Cardiac muscle cell (in vitro differentiated cells and primary cell): ENCODE measurements at regions not wholly inside any gene's neighbourhood (a gene's known extent, or its start where the extent isn't known, plus 50 kb on each side); places are given as distances from the start of the nearest gene placed in this dataset.

Experiments used
- DNase-seq, 2 donors: peaks; one replicate each; pipeline versions ENCODE4 v3.0.0 to v3.0.0-alpha.2; 2010 to 2017; ENCODE audit warnings: low read depth in 1 of 2, low spot score in 1 of 2
- H3K27ac ChIP-seq: fragments of 200-600 bp; sonication (generic); 2 replicates; pipeline ENCODE4 v1.5.1; 2016
- H3K27me3 ChIP-seq: fragments of 200-600 bp; sonication (generic); 2 replicates; pipeline ENCODE4 v1.6.0; 2016; ENCODE audit warnings: control low read depth
- H3K36me3 ChIP-seq: fragments of 200-600 bp; sonication (generic); 2 replicates; pipeline ENCODE4 v1.5.1; 2016; ENCODE audit warnings: control low read depth
- H3K4me1 ChIP-seq: fragments of 200-600 bp; sonication (generic); 2 replicates; pipeline ENCODE4 v1.8.1; 2017; ENCODE audit warnings: low read depth, mild to moderate bottlenecking, mixed run types
- H3K4me3 ChIP-seq: fragments of 200-600 bp; sonication (generic); 2 replicates; pipeline ENCODE4 v1.5.1; 2016; ENCODE audit warnings: mild to moderate bottlenecking
- H3K9me3 ChIP-seq: fragments of 200-600 bp; sonication (generic); 2 replicates; pipeline ENCODE4 v1.5.1; 2017; ENCODE audit warnings: low read depth, mild to moderate bottlenecking, control low read depth
- TF ChIP-seq, protein P1 (sequence below): IDR thresholded peaks from 2 replicates; pipeline ENCODE4 v1.5.1; 2012; ENCODE audit warnings: low read depth, mild to moderate bottlenecking, low read length

DNA sequence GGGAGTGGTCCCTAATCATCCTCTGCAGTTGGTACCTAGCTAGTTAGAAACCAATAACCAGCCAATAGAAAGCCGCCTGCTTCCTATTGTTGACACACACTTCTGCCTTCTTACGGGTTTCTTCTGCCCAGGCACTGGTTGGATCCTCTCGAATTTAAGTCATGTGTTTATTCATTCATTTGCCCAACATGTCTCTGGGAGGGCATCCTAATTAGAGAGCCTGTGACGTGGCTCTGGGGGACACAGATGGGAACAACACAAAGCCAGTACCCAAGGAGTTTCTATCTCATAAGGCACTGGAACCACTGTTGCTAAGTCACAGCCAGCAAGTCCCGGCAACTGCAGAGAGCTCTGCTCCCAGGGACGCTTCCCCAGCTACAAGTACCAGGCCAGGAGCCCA lies 300.7 kb upstream of the TNRC6C start:
- H3K4me1 ChIP-seq, result no peaks in the 10 kb centered on the region
- no peaks in the 10 kb centered on the region for H3K9me3 ChIP-seq
- no peak for DNase-seq
- H3K4me3 ChIP-seq, result no peak overlapping the region
- TF ChIP-seq, protein P1, sequence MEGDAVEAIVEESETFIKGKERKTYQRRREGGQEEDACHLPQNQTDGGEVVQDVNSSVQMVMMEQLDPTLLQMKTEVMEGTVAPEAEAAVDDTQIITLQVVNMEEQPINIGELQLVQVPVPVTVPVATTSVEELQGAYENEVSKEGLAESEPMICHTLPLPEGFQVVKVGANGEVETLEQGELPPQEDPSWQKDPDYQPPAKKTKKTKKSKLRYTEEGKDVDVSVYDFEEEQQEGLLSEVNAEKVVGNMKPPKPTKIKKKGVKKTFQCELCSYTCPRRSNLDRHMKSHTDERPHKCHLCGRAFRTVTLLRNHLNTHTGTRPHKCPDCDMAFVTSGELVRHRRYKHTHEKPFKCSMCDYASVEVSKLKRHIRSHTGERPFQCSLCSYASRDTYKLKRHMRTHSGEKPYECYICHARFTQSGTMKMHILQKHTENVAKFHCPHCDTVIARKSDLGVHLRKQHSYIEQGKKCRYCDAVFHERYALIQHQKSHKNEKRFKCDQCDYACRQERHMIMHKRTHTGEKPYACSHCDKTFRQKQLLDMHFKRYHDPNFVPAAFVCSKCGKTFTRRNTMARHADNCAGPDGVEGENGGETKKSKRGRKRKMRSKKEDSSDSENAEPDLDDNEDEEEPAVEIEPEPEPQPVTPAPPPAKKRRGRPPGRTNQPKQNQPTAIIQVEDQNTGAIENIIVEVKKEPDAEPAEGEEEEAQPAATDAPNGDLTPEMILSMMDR, result no peak
- no peaks in the 10 kb centered on the region for H3K27me3 ChIP-seq
- H3K27ac ChIP-seq, result no peak overlapping the region
- no peaks in the 10 kb centered on the region for H3K36me3 ChIP-seq

DNA sequence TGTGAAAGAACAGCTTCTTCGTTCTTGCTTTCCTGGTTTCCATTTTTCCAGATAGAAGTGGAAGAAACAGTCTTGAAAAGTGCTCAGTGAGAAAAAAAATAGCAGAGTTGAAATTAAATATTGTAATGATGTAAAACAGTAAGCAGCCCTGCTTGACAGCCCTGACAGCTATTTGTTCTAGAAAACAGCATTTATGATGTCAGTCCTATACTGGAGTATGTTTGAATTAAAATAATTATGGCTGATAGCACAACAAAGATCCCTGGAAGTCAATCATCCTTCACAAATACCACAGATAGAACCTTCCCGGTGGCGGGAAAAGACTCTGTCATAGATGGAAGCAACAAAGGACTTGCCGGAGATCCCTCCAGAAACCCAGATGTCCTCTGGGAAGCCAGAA lies 298.0 kb upstream of the TNRC6C start:
- TF ChIP-seq, protein P1, result no peak
- Histone ChIP-seq H3K27ac (no peak overlapping the region), H3K4me3 (no peak overlapping the region)

DNA sequence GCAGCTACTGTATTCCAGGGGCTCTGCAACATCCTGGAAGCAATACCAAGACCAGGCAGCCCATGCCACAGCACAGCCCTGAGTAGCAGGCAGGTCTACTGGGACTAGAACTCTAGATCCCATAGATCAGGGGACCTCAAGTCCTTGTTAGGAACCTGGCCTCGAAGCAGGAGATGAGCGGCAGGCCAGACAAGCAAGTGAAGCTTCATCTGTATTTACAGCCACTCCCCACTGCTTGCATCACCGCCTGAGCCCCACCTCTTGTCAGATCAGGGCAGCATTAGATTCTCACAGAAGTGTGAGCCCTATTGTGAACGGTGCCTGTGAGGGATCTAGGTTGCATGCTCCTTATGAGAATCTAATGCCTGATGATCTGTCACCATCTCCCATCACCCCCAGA lies 295.7 kb upstream of the TNRC6C start:
- Histone ChIP-seq H3K27me3 (no peaks in the 10 kb centered on the region), H3K4me1 (no peaks in the 10 kb centered on the region), H3K36me3 (no peaks in the 10 kb centered on the region), H3K27ac (no peak overlapping the region), H3K4me3 (no peak overlapping the region), H3K9me3 (no peaks in the 10 kb centered on the region)
- DNase-seq, result no peak
- TF ChIP-seq, protein P1, result no peak

More for the DNA sequence above, 298.0 kb upstream of the TNRC6C start:
- H3K4me1 ChIP-seq, result no peaks in the 10 kb centered on the region
- H3K36me3 ChIP-seq, result no peaks in the 10 kb centered on the region
- no peaks in the 10 kb centered on the region for H3K9me3 ChIP-seq
- DNase-seq, result no peak
- no peaks in the 10 kb centered on the region for H3K27me3 ChIP-seq

DNA sequence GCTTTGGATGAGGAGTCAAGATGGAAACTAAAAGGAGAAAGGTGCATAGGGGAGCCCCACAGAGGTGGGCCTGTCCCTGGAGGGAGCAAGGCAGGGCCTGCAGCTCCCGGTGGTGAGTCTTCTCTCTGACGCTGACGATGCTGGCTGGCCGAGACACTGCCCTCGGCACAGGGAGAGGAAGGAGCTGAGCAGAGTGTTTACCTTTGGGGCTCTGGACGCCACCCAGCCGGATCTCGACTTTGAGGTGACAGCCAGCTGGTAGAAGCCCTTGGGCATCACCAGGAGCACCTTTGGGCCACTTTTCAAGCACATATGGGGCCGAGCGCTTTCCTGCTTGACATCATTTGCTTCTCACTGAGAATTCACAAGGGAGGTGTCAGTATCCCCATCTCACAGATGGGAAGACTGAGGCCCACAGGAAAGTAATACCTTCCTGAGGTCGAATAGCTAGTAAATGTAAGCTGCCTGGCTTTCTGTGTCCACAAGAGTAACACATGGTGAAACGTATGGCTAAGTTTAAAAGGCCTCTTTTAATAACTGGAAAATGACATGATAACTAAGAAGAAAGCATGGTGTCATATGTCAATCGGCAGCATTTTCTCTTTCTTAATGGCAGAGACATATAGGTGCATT lies 294.3 kb upstream of the TNRC6C start:
- H3K4me1 ChIP-seq, result no peaks in the 10 kb centered on the region
- DNase-seq, result no peak
- H3K27me3 ChIP-seq, result no peaks in the 10 kb centered on the region
- no peaks in the 10 kb centered on the region for H3K9me3 ChIP-seq
- H3K4me3 ChIP-seq, result no peak overlapping the region
- no peaks in the 10 kb centered on the region for H3K36me3 ChIP-seq
- no peak overlapping the region for H3K27ac ChIP-seq
- TF ChIP-seq, protein P1, result no peak

DNA sequence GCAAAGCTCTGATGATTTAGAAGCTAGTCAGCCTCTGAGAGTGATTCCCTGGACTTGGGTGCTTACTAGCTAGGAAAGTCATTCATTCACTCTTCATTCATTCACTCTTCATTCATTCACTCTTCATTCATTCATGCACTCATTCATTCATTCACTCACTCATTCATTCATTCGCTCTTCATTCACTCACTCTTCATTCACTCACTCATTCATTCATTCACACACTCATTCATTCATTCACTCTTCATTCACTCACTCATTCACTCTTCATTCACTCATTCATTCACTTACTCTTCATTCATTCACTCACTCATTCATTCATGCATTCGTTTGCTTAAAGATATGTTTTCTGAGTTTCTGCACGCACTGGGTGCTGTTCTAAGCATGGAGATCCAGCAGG lies 292.7 kb upstream of the TNRC6C start:
- no peak for DNase-seq
- TF ChIP-seq, protein P1, result no peak
- Histone ChIP-seq H3K9me3 (no peaks in the 10 kb centered on the region), H3K27ac (no peak overlapping the region), H3K27me3 (no peaks in the 10 kb centered on the region), H3K4me3 (no peak overlapping the region), H3K36me3 (no peaks in the 10 kb centered on the region), H3K4me1 (no peaks in the 10 kb centered on the region)
